Thyroid gland (tissue), 4 donors: ENCODE measurements at regions not wholly inside any gene's neighbourhood (a gene's known extent, or its start where the extent isn't known, plus 50 kb on each side); places are given as distances from the start of the nearest gene placed in this dataset.

Experiments used
- POLR2A ChIP-seq, 2 donors: fragments of 450-650 bp; IDR thresholded peaks; one replicate each; pipeline ENCODE4 v1.6.1; 2017; ENCODE audit warnings: antibody characterized with exemption in 2 of 2, mild to moderate bottlenecking in 2 of 2, moderate library complexity in 1 of 2
- TF ChIP-seq, protein P1 (sequence below), 6 experiments: fragments of 200-600 bp in 3 of 6; fragments of 450-650 bp in 3 of 6; sonication (generic) in 3 of 6; IDR thresholded peaks; one replicate each; pipeline ENCODE4 v1.5.1; 2016 to 2019; ENCODE audit warnings: antibody characterized with exemption in 6 of 6, mild to moderate bottlenecking in 2 of 6, inconsistent platforms in 1 of 6, moderate library complexity in 1 of 6

DNA sequence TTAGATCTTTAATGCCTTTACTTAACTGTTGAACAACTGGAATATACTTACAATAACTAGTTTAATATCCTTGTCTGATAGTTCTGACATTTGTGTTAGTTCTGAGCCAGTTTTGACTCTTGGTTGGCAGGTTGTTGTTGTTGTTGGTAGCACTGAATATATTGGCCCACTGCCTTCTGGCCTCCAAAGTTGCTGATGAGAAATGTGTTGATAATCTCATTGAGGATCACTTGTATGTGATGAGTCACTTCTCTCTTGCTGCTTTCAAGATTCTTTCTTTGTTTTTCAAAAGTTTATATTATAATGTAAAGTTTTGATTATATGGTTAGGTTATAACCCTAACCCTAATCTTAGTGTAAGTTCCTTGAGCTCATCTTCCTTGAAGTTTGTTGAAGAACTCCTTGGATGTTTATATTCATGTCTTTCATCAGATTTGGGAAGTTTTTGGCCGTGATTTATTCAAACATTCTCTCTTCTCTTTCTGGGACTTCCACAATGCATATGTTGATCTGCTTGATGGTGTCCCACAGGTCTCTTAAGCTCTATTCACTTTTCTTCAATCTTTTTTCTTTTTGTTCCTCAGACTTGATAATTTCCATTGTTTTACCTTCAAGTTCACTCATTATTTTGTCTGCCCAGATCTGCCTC lies 149.7 kb downstream of the FGF18 start:
- TF ChIP-seq, protein P1, sequence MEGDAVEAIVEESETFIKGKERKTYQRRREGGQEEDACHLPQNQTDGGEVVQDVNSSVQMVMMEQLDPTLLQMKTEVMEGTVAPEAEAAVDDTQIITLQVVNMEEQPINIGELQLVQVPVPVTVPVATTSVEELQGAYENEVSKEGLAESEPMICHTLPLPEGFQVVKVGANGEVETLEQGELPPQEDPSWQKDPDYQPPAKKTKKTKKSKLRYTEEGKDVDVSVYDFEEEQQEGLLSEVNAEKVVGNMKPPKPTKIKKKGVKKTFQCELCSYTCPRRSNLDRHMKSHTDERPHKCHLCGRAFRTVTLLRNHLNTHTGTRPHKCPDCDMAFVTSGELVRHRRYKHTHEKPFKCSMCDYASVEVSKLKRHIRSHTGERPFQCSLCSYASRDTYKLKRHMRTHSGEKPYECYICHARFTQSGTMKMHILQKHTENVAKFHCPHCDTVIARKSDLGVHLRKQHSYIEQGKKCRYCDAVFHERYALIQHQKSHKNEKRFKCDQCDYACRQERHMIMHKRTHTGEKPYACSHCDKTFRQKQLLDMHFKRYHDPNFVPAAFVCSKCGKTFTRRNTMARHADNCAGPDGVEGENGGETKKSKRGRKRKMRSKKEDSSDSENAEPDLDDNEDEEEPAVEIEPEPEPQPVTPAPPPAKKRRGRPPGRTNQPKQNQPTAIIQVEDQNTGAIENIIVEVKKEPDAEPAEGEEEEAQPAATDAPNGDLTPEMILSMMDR (IDR thresholded peaks at IDR 0.05), result no peak
- no peak for TF ChIP-seq POLR2A (IDR thresholded peaks at IDR 0.05)
